ENCODE measurements at regions not wholly inside any gene's neighbourhood (a gene's known extent, or its start where the extent isn't known, plus 50 kb on each side); places are given as distances from the start of the nearest gene placed in this dataset.

- Mint-ChIP-seq H3K9me3 (peaks cover 75% of the 10 kb centered on the region), H3K27ac (no peak overlapping the region), H3K4me1 (no peaks in the 10 kb centered on the region), H3K4me3 (no peak overlapping the region), H3K27me3 (ENCODE audit: low read depth, poor library complexity) (peaks cover 4% of the 10 kb centered on the region), H3K36me3 (ENCODE audit: low read depth) (peaks cover 4% of the 10 kb centered on the region)
- no peak for TF ChIP-seq CTCF (IDR thresholded peaks at IDR 0.05)
- no peak for DNase-seq
Observed at GRCh38 chr2:107622741-107623310, 203.9 kb upstream of the RGPD4 start.

- no peak for DNase-seq
- Mint-ChIP-seq H3K4me3 (no peak overlapping the region), H3K9me3 (peaks cover 68% of the 10 kb centered on the region), H3K27me3 (ENCODE audit: low read depth, poor library complexity) (peaks cover 4% of the 10 kb centered on the region), H3K36me3 (ENCODE audit: low read depth) (no peaks in the 10 kb centered on the region), H3K27ac (no peak overlapping the region), H3K4me1 (no peaks in the 10 kb centered on the region)
- no peak for TF ChIP-seq CTCF (IDR thresholded peaks at IDR 0.05)
Observed at GRCh38 chr2:107625982-107626381, 200.7 kb upstream of the RGPD4 start.

GRCh38 chr2:107627164-107627563 is 199.5 kb upstream of the RGPD4 start:
- Mint-ChIP-seq H3K9me3 (peaks cover 65% of the 10 kb centered on the region), H3K27me3 (ENCODE audit: low read depth, poor library complexity) (peaks cover 4% of the 10 kb centered on the region), H3K36me3 (ENCODE audit: low read depth) (no peaks in the 10 kb centered on the region), H3K4me3 (no peak overlapping the region), H3K27ac (no peak overlapping the region), H3K4me1 (no peaks in the 10 kb centered on the region)
- no peak for TF ChIP-seq CTCF (IDR thresholded peaks at IDR 0.05)
- DNase-seq: no peak

- no peak overlapping the region for H3K27ac Mint-ChIP-seq
- no peak for TF ChIP-seq CTCF (IDR thresholded peaks at IDR 0.05)
- H3K27me3 Mint-ChIP-seq (ENCODE audit: low read depth, poor library complexity): peaks cover 4% of the 10 kb centered on the region
- H3K36me3 Mint-ChIP-seq (ENCODE audit: low read depth): peaks cover 4% of the 10 kb centered on the region
- H3K9me3 Mint-ChIP-seq: peaks cover 65% of the 10 kb centered on the region
- H3K4me3 Mint-ChIP-seq: no peak overlapping the region
- no peak for DNase-seq
- no peaks in the 10 kb centered on the region for H3K4me1 Mint-ChIP-seq
Observed at GRCh38 chr2:107627926-107628325, 198.8 kb upstream of the RGPD4 start.

- Mint-ChIP-seq H3K9me3 (peaks cover 66% of the 10 kb centered on the region), H3K36me3 (ENCODE audit: low read depth) (peaks cover 21% of the 10 kb centered on the region), H3K27ac (no peak overlapping the region), H3K4me3 (no peak overlapping the region), H3K27me3 (ENCODE audit: low read depth, poor library complexity) (no peaks in the 10 kb centered on the region), H3K4me1 (no peaks in the 10 kb centered on the region)
- no peak for DNase-seq
- TF ChIP-seq CTCF (IDR thresholded peaks at IDR 0.05): no peak
Observed at GRCh38 chr2:107633580-107634147, 193.0 kb upstream of the RGPD4 start.

- Mint-ChIP-seq H3K27me3 (ENCODE audit: low read depth, poor library complexity) (no peaks in the 10 kb centered on the region), H3K4me1 (no peaks in the 10 kb centered on the region), H3K9me3 (peaks cover 61% of the 10 kb centered on the region), H3K27ac (no peak overlapping the region), H3K4me3 (no peak overlapping the region), H3K36me3 (ENCODE audit: low read depth) (peaks cover 21% of the 10 kb centered on the region)
- no peak for TF ChIP-seq CTCF (IDR thresholded peaks at IDR 0.05)
- no peak for DNase-seq
Observed at GRCh38 chr2:107634172-107634571, 192.5 kb upstream of the RGPD4 start.

Measured in nephron progenitor cell (in vitro differentiated cells).